ENCODE measurements at regions not wholly inside any gene's neighbourhood (a gene's known extent, or its start where the extent isn't known, plus 50 kb on each side); places are given as distances from the start of the nearest gene placed in this dataset.

DNA sequence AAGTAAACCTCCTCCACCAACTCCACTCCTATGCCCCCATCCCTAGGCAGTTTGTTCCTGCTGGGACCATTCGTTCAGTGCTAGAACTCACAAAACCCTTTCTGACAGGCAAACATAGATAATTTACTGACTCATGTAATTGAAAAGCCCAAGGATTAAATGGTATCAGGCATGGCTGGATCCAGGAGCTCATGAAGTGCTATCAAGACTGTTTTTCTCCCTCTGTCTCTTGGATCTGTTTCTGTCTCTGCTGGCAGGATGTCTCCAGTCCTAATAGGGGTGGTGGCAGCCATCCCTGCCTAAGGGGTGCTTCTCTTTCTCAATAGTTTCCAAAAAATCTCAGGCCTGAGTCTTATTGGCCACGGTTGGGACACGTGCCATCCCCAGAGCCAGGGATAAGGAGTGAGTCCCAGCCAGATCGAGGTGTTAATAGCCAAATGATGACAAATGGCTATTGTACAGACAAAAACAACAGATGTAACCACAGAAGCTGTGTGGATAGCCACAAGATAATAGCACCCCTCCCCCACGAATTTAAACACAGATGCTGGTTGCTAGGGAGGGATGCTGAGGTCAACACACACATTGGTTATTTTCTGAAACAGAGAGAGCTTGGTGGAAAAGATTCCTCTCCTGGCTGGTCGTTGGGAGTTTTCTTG lies 168.6 kb downstream of the SHQ1 start:
- Histone ChIP-seq H3K36me3 (ENCODE audit: control insufficient read depth, insufficient read depth, low read length) (no peaks in the 10 kb centered on the region), H3K4me1 (ENCODE audit: control insufficient read depth, insufficient read depth, low read length) (no peaks in the 10 kb centered on the region), H3K4me3 (ENCODE audit: low read length) (no peak overlapping the region), H3K9ac (ENCODE audit: extremely low read depth, low read length, poor library complexity, severe bottlenecking) (no peak overlapping the region), H3K9me3 (ENCODE audit: control insufficient read depth, low read length) (no peaks in the 10 kb centered on the region), H3K27ac (ENCODE audit: low read depth, low read length) (no peak overlapping the region), H3K27me3 (ENCODE audit: control insufficient read depth, insufficient read depth, low read length, poor library complexity, severe bottlenecking) (no peaks in the 10 kb centered on the region)
- Mint-ChIP-seq H3K36me3 (ENCODE audit: low read depth) (no peaks in the 10 kb centered on the region), H3K4me1 (peaks cover 19% of the 10 kb centered on the region), H3K9me3 (no peaks in the 10 kb centered on the region), H3K4me3 (no peak overlapping the region), H3K27ac (no peak overlapping the region), H3K27me3 (ENCODE audit: insufficient read depth) (peaks cover 2% of the 10 kb centered on the region)
- WGBS, 2 experiments (ENCODE audit: insufficient coverage in 1 of 2, insufficient read length in 1 of 2): 87 to 88% methylated on average over 5 to 6 of the region's 6 CpGs
- DNase-seq: no peak
- TF ChIP-seq, protein P1, sequence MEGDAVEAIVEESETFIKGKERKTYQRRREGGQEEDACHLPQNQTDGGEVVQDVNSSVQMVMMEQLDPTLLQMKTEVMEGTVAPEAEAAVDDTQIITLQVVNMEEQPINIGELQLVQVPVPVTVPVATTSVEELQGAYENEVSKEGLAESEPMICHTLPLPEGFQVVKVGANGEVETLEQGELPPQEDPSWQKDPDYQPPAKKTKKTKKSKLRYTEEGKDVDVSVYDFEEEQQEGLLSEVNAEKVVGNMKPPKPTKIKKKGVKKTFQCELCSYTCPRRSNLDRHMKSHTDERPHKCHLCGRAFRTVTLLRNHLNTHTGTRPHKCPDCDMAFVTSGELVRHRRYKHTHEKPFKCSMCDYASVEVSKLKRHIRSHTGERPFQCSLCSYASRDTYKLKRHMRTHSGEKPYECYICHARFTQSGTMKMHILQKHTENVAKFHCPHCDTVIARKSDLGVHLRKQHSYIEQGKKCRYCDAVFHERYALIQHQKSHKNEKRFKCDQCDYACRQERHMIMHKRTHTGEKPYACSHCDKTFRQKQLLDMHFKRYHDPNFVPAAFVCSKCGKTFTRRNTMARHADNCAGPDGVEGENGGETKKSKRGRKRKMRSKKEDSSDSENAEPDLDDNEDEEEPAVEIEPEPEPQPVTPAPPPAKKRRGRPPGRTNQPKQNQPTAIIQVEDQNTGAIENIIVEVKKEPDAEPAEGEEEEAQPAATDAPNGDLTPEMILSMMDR (conservative IDR thresholded peaks at IDR 0.05): no peak

DNA sequence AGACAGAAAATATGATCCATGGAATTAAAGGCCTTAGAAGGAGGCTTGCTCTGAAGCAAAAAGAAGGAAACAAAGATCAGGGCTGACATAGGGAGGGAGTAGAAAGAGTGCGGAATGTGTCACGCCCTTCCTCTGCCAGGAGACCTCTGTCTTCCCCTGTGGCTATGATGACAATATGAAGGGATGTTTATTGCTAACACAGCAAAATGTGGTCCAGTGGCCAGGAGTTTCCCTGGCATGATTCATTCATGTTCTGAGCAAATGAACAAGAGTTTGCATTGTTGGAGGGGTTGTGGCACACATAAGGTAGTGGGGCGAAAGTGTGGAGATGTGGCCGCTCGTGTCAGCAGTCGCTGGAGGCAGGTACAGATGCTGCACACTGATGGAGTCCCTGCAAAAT lies 169.4 kb downstream of the SHQ1 start:
- H3K27ac Mint-ChIP-seq: no peak overlapping the region
- no peaks in the 10 kb centered on the region for H3K36me3 ChIP-seq (ENCODE audit: control insufficient read depth, insufficient read depth, low read length)
- no peak for DNase-seq
- TF ChIP-seq, protein P1 (conservative IDR thresholded peaks at IDR 0.05): no peak
- H3K9me3 ChIP-seq (ENCODE audit: control insufficient read depth, low read length): no peaks in the 10 kb centered on the region
- H3K27ac ChIP-seq (ENCODE audit: low read depth, low read length): no peak overlapping the region
- no peak overlapping the region for H3K9ac ChIP-seq (ENCODE audit: extremely low read depth, low read length, poor library complexity, severe bottlenecking)
- no peak overlapping the region for H3K4me3 ChIP-seq (ENCODE audit: low read length)
- WGBS, 2 experiments (ENCODE audit: insufficient coverage in 1 of 2, insufficient read length in 1 of 2): 96 to 97% methylated on average over 6 of the region's 6 CpGs
- H3K9me3 Mint-ChIP-seq: no peaks in the 10 kb centered on the region
- no peaks in the 10 kb centered on the region for H3K4me1 ChIP-seq (ENCODE audit: control insufficient read depth, insufficient read depth, low read length)
- peaks cover 2% of the 10 kb centered on the region for H3K27me3 Mint-ChIP-seq (ENCODE audit: insufficient read depth)
- H3K27me3 ChIP-seq (ENCODE audit: control insufficient read depth, insufficient read depth, low read length, poor library complexity, severe bottlenecking): no peaks in the 10 kb centered on the region
- H3K36me3 Mint-ChIP-seq (ENCODE audit: low read depth): no peaks in the 10 kb centered on the region
- H3K4me1 Mint-ChIP-seq: peaks cover 19% of the 10 kb centered on the region
- no peak overlapping the region for H3K4me3 Mint-ChIP-seq

DNA sequence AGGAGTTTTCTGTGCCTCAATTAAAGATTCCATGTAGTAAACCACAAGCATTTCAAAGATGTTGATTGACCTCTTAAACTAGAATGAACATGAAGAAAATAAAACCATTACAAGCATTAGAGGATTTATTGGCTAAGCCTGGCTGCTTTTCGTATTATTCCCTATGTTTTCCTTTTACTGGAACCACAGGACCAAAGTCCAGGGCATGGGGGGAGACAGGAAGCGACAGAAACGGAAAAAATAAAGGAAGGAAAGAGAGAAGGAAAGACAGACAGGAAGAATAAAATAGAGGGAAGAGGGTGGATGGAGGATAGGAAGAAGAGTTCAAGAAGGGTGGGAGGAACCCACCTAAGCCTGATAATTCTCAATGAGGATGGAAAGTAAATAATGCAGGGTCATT lies 169.9 kb downstream of the SHQ1 start:
- Histone ChIP-seq H3K4me1 (ENCODE audit: control insufficient read depth, insufficient read depth, low read length) (no peaks in the 10 kb centered on the region), H3K36me3 (ENCODE audit: control insufficient read depth, insufficient read depth, low read length) (no peaks in the 10 kb centered on the region), H3K27ac (ENCODE audit: low read depth, low read length) (no peak overlapping the region), H3K9ac (ENCODE audit: extremely low read depth, low read length, poor library complexity, severe bottlenecking) (no peak overlapping the region), H3K9me3 (ENCODE audit: control insufficient read depth, low read length) (no peaks in the 10 kb centered on the region), H3K4me3 (ENCODE audit: low read length) (no peak overlapping the region), H3K27me3 (ENCODE audit: control insufficient read depth, insufficient read depth, low read length, poor library complexity, severe bottlenecking) (no peaks in the 10 kb centered on the region)
- WGBS, 2 experiments (ENCODE audit: insufficient coverage in 1 of 2, insufficient read length in 1 of 2): 93 to 95% methylated on average over 2 to 3 of the region's 3 CpGs
- H3K4me3 Mint-ChIP-seq: no peak overlapping the region
- no peak overlapping the region for H3K27ac Mint-ChIP-seq
- no peaks in the 10 kb centered on the region for H3K9me3 Mint-ChIP-seq
- H3K4me1 Mint-ChIP-seq: peaks cover 18% of the 10 kb centered on the region
- DNase-seq: no peak
- TF ChIP-seq, protein P1 (conservative IDR thresholded peaks at IDR 0.05): no peak
- H3K27me3 Mint-ChIP-seq (ENCODE audit: insufficient read depth): peaks cover 2% of the 10 kb centered on the region
- no peaks in the 10 kb centered on the region for H3K36me3 Mint-ChIP-seq (ENCODE audit: low read depth)
